Panc1 (cell line): ENCODE measurements at regions not wholly inside any gene's neighbourhood (a gene's known extent, or its start where the extent isn't known, plus 50 kb on each side); places are given as distances from the start of the nearest gene placed in this dataset.

Source experiments
- CTCF ChIP-seq: fragments of 450-650 bp; IDR thresholded peaks from 2 replicates; pipeline ENCODE4 v1.5.1; 2017; ENCODE audit warnings: mild to moderate bottlenecking
- REST ChIP-seq, 2 experiments: IDR thresholded peaks; 2 replicates each; pipeline ENCODE4 v1.6.1; 2011 to 2012; ENCODE audit warnings: low read depth in 2 of 2, control low read depth in 1 of 2, low read length in 1 of 2, mild to moderate bottlenecking in 1 of 2, moderate library complexity in 1 of 2; ENCODE audit not compliant: insufficient read depth in 1 of 2

GRCh38 chr4:187491286-187491685, 504.3 kb upstream of the ZFP42 start:
- TF ChIP-seq CTCF (no peak), REST (IDR thresholded peaks at IDR 0.05; ENCODE audit: insufficient read depth in 1 of 2, low read depth in 2 of 2, low read length in 1 of 2) (no peak)
